C4-2B (cell line): ENCODE measurements at regions not wholly inside any gene's neighbourhood (a gene's known extent, or its start where the extent isn't known, plus 50 kb on each side); places are given as distances from the start of the nearest gene placed in this dataset.

ENCODE experiments used
- H3K27ac ChIP-seq: fragments of 450-650 bp; 2 replicates; pipeline ENCODE4 v1.5.1; 2017
- CTCF ChIP-seq: fragments of 450-650 bp; conservative IDR thresholded peaks from 2 replicates; pipeline ENCODE4 v1.5.1; 2017; ENCODE audit warnings: mild to moderate bottlenecking
- ZFX ChIP-seq: fragments of 450-650 bp; IDR thresholded peaks from 2 replicates; pipeline ENCODE4 v1.6.1; 2017

- H3K27ac ChIP-seq = no peak overlapping the region
- no peak for TF ChIP-seq CTCF
Measured at GRCh38 chr3:72199530-72199929, 414.6 kb upstream of the PROK2 start.

- no peak for TF ChIP-seq CTCF
- no peak for TF ChIP-seq ZFX
- no peak overlapping the region for H3K27ac ChIP-seq
Measured at GRCh38 chr3:72196377-72196929, 411.5 kb upstream of the PROK2 start.

- H3K27ac ChIP-seq = no peak overlapping the region
- TF ChIP-seq ZFX (no peak), CTCF (no peak)
Measured at GRCh38 chr3:72195895-72196294, 410.9 kb upstream of the PROK2 start.

- no peak for TF ChIP-seq CTCF
- TF ChIP-seq ZFX = no peak
- H3K27ac ChIP-seq = no peak overlapping the region
Measured at GRCh38 chr3:72194458-72194857, 409.5 kb upstream of the PROK2 start.

GRCh38 chr3:72193771-72194430 lies 409.0 kb upstream of the PROK2 start:
- H3K27ac ChIP-seq = no peak overlapping the region
- TF ChIP-seq CTCF (no peak), ZFX (no peak)

- no peak for TF ChIP-seq ZFX
- no peak for TF ChIP-seq CTCF
- H3K27ac ChIP-seq = no peak overlapping the region
Measured at GRCh38 chr3:72192572-72192971, 407.6 kb upstream of the PROK2 start.

GRCh38 chr3:72191209-72191960 lies 406.4 kb upstream of the PROK2 start:
- no peak overlapping the region for H3K27ac ChIP-seq
- TF ChIP-seq ZFX (no peak), CTCF (no peak)
